Gastrocnemius medialis (tissue), 4 donors: ENCODE measurements at regions not wholly inside any gene's neighbourhood (a gene's known extent, or its start where the extent isn't known, plus 50 kb on each side); places are given as distances from the start of the nearest gene placed in this dataset.

Experiments
- ATAC-seq, 2 donors: fragments of 150-250 bp; one replicate each; pipeline ENCODE4 v1.9.1; 2016
- DNase-seq, 2 donors: peaks; one replicate each; pipeline ENCODE4 v3.0.0-alpha.2; 2019
- H3K27ac ChIP-seq, 4 donors: fragments of 200-600 bp; sonication (generic); 1 replicate in 1 of 4; 2 replicates in 3 of 4; pipeline ENCODE4 v1.5.1; 2016 to 2018; ENCODE audit warnings: mild to moderate bottlenecking in 2 of 4, moderate library complexity in 1 of 4
- H3K27me3 ChIP-seq, 3 donors: fragments of 200-600 bp; sonication (generic) in 2 of 3; 1 replicate in 1 of 3; 2 replicates in 2 of 3; pipeline versions ENCODE4 v1.5.1 to v1.6.0; 2016 to 2019; ENCODE audit warnings: mild to moderate bottlenecking in 1 of 3, moderate library complexity in 1 of 3
- H3K36me3 ChIP-seq, 2 donors: fragments of 200-600 bp; sonication (generic) in 1 of 2; one replicate each; pipeline ENCODE4 v1.5.1; 2017 to 2018
- H3K4me1 ChIP-seq, 2 donors: fragments of 200-600 bp; sonication (generic) in 1 of 2; one replicate each; pipeline ENCODE4 v1.5.1; 2016 to 2017; ENCODE audit warnings: mild to moderate bottlenecking in 2 of 2
- H3K4me3 ChIP-seq, 4 donors: fragments of 200-600 bp; sonication (generic) in 3 of 4; 1 replicate in 1 of 4; 2 replicates in 3 of 4; pipeline ENCODE4 v1.5.1; 2016 to 2019; ENCODE audit warnings: mild to moderate bottlenecking in 2 of 4
- H3K9me3 ChIP-seq, 3 donors: fragments of 200-600 bp; sonication (generic) in 2 of 3; 1 replicate in 1 of 3; 2 replicates in 2 of 3; pipeline ENCODE4 v1.5.1; 2016 to 2019
- POLR2A ChIP-seq, 2 donors: fragments of 450-650 bp; IDR thresholded peaks; one replicate each; pipeline ENCODE4 v1.6.1; 2017; ENCODE audit warnings: antibody characterized with exemption in 2 of 2, mild to moderate bottlenecking in 2 of 2, moderate library complexity in 2 of 2
- in situ Hi-C, 4 donors: fragments of 200-750 bp; cut with MboI; loops; one replicate each; pipeline versions ENCODE4 v1.15.0 to v1.8.0; 2017; ENCODE audit warnings: low sequenced_read_pairs in 4 of 4
- intact Hi-C: fragments of 100-400 bp; cut with DNase I; formaldehyde crosslinking; loops from one replicate; pipeline ENCODE4 v1.15.1; 2023; ENCODE audit warnings: low total_unique reads
- TF ChIP-seq, protein P1 (sequence below), 5 experiments: fragments of 450-650 bp in 3 of 5; fragments of 200-600 bp in 2 of 5; sonication (generic) in 2 of 5; IDR thresholded peaks in 4 of 5; conservative IDR thresholded peaks in 1 of 5; 1 replicate in 4 of 5; 2 replicates in 1 of 5; pipeline ENCODE4 v1.5.1; 2016 to 2019; ENCODE audit warnings: antibody characterized with exemption in 5 of 5, mild to moderate bottlenecking in 3 of 5, moderate library complexity in 3 of 5

DNA sequence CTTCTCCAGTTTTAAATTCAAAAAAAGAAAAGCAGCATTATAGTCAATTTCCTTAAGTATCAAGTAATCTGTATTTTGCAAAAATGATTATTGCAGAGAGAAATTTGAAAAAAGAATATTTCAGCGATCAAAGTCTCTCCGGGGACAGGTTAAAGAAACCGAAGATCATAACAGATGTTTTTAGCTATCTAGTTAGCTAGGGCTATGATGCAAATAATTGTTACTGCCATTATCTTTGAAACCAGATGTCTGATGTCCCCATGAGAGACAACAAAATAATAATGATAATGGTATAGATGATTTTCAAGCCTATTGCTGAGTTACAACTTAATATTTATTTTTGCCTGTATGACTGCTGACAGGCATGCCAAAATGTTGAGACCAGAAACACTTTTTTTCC, 1326.0 kb downstream of the PLA2G4A start:
- TF ChIP-seq, protein P1, sequence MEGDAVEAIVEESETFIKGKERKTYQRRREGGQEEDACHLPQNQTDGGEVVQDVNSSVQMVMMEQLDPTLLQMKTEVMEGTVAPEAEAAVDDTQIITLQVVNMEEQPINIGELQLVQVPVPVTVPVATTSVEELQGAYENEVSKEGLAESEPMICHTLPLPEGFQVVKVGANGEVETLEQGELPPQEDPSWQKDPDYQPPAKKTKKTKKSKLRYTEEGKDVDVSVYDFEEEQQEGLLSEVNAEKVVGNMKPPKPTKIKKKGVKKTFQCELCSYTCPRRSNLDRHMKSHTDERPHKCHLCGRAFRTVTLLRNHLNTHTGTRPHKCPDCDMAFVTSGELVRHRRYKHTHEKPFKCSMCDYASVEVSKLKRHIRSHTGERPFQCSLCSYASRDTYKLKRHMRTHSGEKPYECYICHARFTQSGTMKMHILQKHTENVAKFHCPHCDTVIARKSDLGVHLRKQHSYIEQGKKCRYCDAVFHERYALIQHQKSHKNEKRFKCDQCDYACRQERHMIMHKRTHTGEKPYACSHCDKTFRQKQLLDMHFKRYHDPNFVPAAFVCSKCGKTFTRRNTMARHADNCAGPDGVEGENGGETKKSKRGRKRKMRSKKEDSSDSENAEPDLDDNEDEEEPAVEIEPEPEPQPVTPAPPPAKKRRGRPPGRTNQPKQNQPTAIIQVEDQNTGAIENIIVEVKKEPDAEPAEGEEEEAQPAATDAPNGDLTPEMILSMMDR (IDR thresholded peaks at IDR 0.05 in 4 of 5, conservative IDR thresholded peaks at IDR 0.05 in 1 of 5), result no peak
- TF ChIP-seq POLR2A (IDR thresholded peaks at IDR 0.05), result no peak
- Histone ChIP-seq H3K36me3 (no peaks in the 10 kb centered on the region), H3K27ac (no peak overlapping the region), H3K4me1 (no peaks in the 10 kb centered on the region), H3K4me3 (no peak overlapping the region), H3K9me3 (no peaks in the 10 kb centered on the region), H3K27me3 (no peaks in the 10 kb centered on the region)
- in situ Hi-C loops, result no loop called here
- DNase-seq (no peak), ATAC-seq (no peak)
- intact Hi-C loops, result no loop called here

DNA sequence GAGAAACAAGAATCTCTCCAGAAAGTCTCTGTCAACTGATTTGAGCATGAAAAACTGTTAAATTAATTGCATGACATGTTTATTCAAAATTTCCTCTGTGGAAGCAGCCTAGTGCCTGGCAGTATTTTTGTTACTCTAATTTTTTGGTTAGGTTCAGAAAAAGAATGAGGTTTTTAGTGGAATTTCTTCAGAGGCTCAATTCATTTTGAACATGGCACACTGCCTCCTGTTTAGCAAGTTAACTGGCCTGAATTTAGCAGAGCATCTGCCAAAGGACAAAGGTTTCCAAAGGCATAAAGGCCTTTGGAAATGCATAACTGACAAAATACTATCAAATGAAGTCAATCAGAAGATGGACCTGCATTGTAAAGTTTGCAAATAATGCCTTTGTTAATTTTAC, 1326.5 kb downstream of the PLA2G4A start:
- TF ChIP-seq, protein P1 (IDR thresholded peaks at IDR 0.05 in 4 of 5, conservative IDR thresholded peaks at IDR 0.05 in 1 of 5), result no peak
- no peak for TF ChIP-seq POLR2A (IDR thresholded peaks at IDR 0.05)
- ATAC-seq (no peak), DNase-seq (no peak)
- no peaks in the 10 kb centered on the region for H3K9me3 ChIP-seq
- no peaks in the 10 kb centered on the region for H3K36me3 ChIP-seq
- in situ Hi-C loops (no loop called here), intact Hi-C loops (no loop called here)
- H3K4me3 ChIP-seq, result no peak overlapping the region
- H3K27me3 ChIP-seq, result no peaks in the 10 kb centered on the region
- no peak overlapping the region for H3K27ac ChIP-seq
- no peaks in the 10 kb centered on the region for H3K4me1 ChIP-seq

DNA sequence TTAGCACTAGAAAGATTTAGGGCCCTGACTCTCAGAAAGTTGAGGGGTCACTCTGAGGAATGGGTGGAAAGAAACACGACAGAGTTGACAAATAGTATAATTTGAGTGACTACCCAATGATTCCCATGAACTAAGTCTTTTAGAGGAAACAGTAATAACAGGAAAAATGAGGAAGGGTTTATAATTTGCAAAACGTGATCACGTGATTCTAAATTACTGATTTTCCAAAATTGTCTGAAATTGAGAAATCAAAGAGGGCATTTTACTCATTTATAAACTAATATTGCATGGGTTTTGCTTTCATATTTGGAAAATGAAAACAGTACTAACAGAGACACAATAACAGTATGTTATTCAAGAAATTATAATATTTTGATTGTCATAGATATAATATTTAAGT, 1335.7 kb downstream of the PLA2G4A start:
- DNase-seq, result no peak
- no peaks in the 10 kb centered on the region for H3K9me3 ChIP-seq
- in situ Hi-C loops (no loop called here), intact Hi-C loops (no loop called here)
- TF ChIP-seq POLR2A (IDR thresholded peaks at IDR 0.05), result no peak
- TF ChIP-seq, protein P1 (IDR thresholded peaks at IDR 0.05 in 4 of 5, conservative IDR thresholded peaks at IDR 0.05 in 1 of 5), result no peak
- H3K36me3 ChIP-seq, result no peaks in the 10 kb centered on the region
- ATAC-seq, result no peak
- H3K4me3 ChIP-seq, result no peak overlapping the region
- H3K27ac ChIP-seq, result no peak overlapping the region
- no peaks in the 10 kb centered on the region for H3K27me3 ChIP-seq
- H3K4me1 ChIP-seq, result no peaks in the 10 kb centered on the region

DNA sequence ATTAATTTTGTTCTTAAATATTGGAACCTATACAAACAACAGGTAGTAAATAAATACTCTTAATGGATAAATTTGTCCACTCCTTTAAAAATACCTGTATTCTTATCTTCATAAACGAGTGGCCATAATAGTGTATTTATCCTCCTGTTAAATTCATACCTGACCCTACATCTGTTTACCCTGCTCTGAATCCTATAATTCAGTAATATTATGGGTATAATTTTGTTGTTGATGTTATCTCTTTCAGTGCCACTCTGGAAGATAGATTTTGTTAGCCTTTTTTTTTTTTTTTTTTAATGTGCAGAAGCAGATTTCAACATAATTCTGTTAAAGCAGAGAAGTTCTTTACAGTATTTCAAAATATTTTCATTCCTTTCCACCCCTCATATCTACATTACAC, 1337.9 kb downstream of the PLA2G4A start:
- DNase-seq (no peak), ATAC-seq (no peak)
- Histone ChIP-seq H3K4me3 (no peak overlapping the region), H3K36me3 (no peaks in the 10 kb centered on the region), H3K27ac (no peak overlapping the region), H3K9me3 (no peaks in the 10 kb centered on the region), H3K4me1 (no peaks in the 10 kb centered on the region), H3K27me3 (no peaks in the 10 kb centered on the region)
- in situ Hi-C loops, result no loop called here
- TF ChIP-seq, protein P1 (IDR thresholded peaks at IDR 0.05 in 4 of 5, conservative IDR thresholded peaks at IDR 0.05 in 1 of 5), result no peak
- TF ChIP-seq POLR2A (IDR thresholded peaks at IDR 0.05), result no peak
- intact Hi-C loops, result no loop called here

DNA sequence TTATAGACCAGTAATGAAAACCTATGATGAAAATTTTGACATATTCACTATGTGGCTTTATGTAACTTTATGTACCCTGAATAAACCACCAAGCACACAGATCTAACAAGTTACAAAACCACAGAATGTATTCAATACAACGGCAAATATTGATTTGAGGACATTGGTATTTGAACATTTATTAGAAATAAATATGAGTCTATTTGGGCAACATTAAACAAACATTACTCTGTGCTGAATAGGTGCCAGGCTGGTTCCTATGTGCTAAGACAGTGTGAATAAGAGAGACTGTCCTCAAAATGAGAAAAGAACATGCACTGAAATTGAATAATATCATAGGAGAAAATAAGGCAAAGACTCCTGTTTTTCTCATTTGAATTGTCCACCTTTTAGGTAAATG, 1341.2 kb downstream of the PLA2G4A start:
- Histone ChIP-seq H3K27ac (no peak overlapping the region), H3K4me1 (no peaks in the 10 kb centered on the region), H3K4me3 (no peak overlapping the region), H3K27me3 (no peaks in the 10 kb centered on the region), H3K36me3 (no peaks in the 10 kb centered on the region), H3K9me3 (no peaks in the 10 kb centered on the region)
- intact Hi-C loops (no loop called here), in situ Hi-C loops (no loop called here)
- ATAC-seq, result no peak
- DNase-seq, result no peak
- TF ChIP-seq, protein P1 (IDR thresholded peaks at IDR 0.05 in 4 of 5, conservative IDR thresholded peaks at IDR 0.05 in 1 of 5), result no peak
- TF ChIP-seq POLR2A (IDR thresholded peaks at IDR 0.05), result no peak
